Omental fat pad (tissue), 3 donors: ENCODE measurements at regions not wholly inside any gene's neighbourhood (a gene's known extent, or its start where the extent isn't known, plus 50 kb on each side); places are given as distances from the start of the nearest gene placed in this dataset.
"Not testable (repeated sequence)": the region's sequence is repeated elsewhere in the genome, so short reads cannot be mapped to it uniquely, and the experiment has no call there.

ENCODE experiments used
- ATAC-seq: fragments of 150-250 bp; one replicate; pipeline ENCODE4 v1.9.1; 2016; ENCODE audit warnings: mild to moderate bottlenecking, moderate library complexity; ENCODE audit not compliant: low FRiP score
- DNase-seq: peaks from one replicate; pipeline ENCODE4 v3.0.0-alpha.2; 2019; ENCODE audit warnings: low spot score
- CTCF ChIP-seq, 3 donors: fragments of 450-650 bp; IDR thresholded peaks; one replicate each; pipeline ENCODE4 v1.5.1; 2016 to 2017; ENCODE audit warnings: antibody characterized with exemption in 3 of 3, mild to moderate bottlenecking in 3 of 3, moderate library complexity in 2 of 3

GRCh38 chr7:19561121-19561805 lies 147.6 kb downstream of the POLR1F start:
- no peak for TF ChIP-seq CTCF (IDR thresholded peaks at IDR 0.05)
- peak; percentile 69 for ATAC-seq
- no peak for DNase-seq

DNA sequence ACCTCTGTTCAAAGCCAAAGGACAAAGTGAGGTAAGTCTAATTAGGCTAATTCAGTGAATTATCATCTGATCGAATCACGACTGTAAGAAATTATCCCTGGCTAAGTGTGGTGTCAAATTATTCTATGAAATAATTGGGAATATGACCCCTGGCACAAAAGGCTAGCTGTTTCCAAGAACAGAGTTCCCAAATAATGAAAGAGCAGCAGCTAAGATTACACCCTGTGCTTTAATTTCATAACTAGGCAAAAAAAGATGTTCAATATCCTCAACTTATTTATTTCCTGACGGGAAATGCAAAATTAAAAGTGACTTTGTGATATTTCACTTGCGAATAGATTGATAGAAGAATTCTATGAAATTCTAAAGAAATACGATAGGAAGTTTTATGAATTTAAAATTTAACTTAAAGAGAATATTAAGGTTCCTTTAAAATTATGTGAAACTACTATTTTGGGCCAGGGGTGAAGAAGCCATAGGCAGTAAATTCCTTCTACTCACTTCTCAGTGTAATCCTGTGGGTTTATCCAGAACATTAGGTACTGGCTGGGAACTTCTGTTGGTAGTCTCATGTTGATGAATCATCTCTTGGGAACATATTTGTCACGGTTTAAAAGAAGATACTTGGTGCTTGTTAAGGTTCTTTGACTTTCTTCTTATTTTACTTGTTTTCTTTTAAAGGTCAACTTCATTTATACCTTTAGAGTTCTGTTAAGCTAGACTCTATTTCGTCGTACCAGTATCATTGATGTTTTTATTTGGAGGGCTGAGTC lies 148.5 kb downstream of the POLR1F start:
- ATAC-seq (peak; percentile 67), DNase-seq (no peak)
- TF ChIP-seq CTCF (IDR thresholded peaks at IDR 0.05): no peak

- DNase-seq (no peak), ATAC-seq (no peak)
- no peak for TF ChIP-seq CTCF (IDR thresholded peaks at IDR 0.05)
Observed at GRCh38 chr7:19558527-19558926, 150.3 kb downstream of the POLR1F start.

GRCh38 chr7:19557726-19558465 lies 150.9 kb downstream of the POLR1F start:
- no peak for TF ChIP-seq CTCF (IDR thresholded peaks at IDR 0.05)
- ATAC-seq: no peak
- DNase-seq: no peak

GRCh38 chr7:19554581-19554980 lies 154.3 kb downstream of the POLR1F start:
- no peak for DNase-seq
- TF ChIP-seq CTCF (IDR thresholded peaks at IDR 0.05): no peak
- ATAC-seq: no peak

- no peak for TF ChIP-seq CTCF (IDR thresholded peaks at IDR 0.05)
- ATAC-seq: no peak
- DNase-seq: no peak
Observed at GRCh38 chr7:19552576-19552975, 156.3 kb downstream of the POLR1F start.

DNA sequence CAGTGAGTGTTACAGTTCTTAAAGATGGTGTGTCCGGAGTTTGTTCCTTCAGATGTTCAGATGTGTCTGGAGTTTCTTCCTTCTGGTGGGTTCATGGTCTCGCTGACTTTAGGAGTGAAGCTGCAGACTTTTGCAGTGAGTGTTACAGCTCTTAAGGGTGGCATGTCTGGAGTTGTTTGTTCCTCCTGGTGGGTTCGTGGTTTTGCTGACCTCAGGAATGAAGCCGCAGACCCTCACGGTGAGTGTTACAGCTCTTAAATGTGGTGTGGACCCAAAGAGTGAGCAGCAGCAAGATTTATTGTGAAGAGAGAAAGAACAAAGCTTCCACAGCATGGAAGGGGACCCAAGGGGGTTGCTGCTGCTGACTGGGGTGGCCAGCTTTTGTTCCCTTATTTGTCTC lies 159.6 kb downstream of the POLR1F start:
- ATAC-seq, DNase-seq: not testable (repeated sequence)
